NCI-H2227 treated with DMSO at 0.1 percent for 48 hours (cell line): ENCODE measurements at regions not wholly inside any gene's neighbourhood (a gene's known extent, or its start where the extent isn't known, plus 50 kb on each side); places are given as distances from the start of the nearest gene placed in this dataset.
A peak's percentile ranks its signal among the peaks of the same experiment; 100 is the strongest.

Experiments
- DNase-seq: peaks from one replicate; lab custom pipeline; 2025; lab: John Stamatoyannopoulos, UW

DNA sequence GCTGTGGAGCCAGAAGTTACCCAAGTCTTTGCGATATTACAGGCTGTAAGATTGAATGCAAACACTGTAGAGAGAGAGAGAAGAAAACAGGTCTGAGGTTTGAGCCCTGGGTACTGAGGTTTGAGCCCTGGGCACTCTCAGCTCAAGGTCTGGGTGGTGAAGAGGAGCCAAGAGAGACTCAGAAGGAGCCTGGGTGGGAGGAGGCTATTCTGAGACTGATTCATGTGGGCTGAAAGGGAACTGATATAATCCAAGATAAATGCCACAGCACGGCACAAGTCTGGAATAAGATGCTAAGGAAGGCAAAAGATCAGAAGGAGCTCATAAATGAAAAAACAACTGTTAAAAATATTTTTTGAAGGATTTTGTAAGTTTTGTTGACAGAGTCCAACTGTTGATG is 407.6 kb upstream of the HS6ST1 start:
- DNase-seq, result no peak

DNA sequence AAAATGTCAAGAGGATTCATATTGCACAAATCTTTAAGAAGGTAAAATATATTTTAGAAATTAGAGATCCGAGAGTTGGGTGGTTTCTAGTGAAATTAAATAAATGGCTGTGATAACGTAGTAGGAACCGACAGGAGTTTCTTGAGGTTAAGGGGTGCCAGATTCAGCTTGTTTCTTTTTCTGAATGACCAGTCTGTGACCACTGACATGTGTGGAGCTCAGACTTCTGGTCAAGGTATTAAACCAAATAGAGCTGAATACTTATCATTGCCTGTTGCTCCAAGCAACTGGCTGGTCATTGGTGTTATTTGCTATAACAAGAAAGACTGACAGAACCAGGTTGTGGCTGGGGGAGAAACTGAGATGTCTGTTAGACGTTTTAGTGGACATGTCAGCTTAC is 408.2 kb upstream of the HS6ST1 start:
- DNase-seq, result no peak

DNA sequence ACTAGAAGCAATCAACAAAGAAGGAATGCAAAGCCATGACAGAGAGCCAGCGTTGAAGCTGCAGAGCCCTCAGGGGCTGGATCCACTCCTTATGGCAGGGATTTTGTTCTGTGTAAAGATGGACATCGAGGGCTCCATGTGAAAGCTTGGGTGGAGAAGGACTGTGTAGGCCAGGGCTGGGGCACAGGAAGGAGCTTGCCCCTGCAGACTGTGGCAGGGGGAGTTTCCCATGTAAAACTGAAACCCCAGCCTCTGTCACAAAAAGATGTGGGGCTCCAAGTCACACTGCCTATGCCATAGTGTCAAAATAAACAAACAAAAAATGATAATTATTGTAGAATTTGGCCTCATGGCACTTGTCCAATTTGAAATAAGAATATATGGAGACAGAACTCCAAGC is 408.7 kb upstream of the HS6ST1 start:
- no peak for DNase-seq

DNA sequence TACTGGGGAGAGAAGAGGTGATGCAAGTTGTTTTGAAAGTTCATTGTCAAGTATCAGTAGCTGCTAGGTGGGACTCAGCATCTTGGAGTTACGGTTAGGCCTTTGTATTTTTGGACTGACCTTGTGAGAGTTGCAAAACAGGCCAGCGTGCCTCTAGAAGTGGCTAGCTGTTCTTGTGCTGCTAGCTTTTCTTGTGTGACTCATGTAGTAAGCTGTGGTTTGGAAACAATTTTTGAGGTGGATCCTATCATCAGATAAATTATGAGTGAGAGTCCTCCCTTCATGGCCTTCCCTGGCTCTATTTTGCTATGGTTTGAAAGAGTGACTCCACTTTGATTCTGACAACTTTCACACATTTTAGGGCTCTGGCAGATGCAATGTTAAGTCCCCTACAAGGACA is 409.2 kb upstream of the HS6ST1 start:
- no peak for DNase-seq

DNA sequence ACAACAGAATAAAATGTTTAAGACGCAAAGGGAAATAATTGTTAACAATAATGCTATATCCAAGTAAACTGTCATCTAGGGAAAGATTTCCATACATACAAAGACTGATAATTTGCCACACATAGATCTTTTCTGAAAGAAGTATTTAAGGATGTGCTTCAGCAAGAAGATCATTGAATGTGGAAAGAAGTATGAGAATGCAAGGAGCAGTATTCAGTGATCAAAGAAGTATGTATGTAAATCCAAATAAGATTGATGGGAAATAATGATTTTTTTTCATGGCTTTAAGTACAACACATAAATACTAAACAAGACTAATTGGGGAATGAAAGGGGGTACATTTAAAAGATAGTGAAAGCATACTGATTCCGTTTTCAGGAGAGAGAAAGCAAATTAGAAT is 410.4 kb upstream of the HS6ST1 start:
- DNase-seq, result no peak

DNA sequence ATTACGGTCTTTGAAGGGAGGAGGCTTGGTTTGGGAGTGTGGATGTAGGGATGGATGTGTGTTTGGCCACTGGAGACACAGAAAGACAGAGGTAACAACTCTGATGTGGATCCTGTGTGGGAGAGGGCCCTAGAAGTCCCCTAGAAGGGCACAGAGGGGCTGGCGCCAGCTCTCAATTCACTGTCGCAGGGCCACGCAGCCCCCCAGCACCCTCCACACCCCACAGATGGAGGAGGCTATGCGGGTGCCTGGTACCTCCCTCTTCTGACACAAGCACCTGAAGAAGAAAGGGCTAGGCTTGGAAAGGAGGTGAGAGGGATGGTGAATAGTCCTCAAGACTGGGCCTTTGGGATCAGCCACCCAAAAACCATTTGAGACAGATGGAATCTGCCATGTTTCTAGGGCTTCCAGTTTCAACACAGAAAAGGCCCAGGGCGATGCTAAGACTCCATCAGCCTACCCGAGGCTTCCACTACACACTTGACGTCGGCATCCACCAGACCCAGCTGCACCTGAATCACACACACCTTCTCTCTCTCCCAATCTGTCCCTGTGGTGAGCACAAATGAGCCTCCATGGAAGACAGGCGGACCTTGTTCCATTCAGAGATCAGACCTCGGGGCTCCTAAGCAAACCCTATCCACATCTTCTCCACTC is 413.5 kb upstream of the HS6ST1 start:
- DNase-seq, result no peak

DNA sequence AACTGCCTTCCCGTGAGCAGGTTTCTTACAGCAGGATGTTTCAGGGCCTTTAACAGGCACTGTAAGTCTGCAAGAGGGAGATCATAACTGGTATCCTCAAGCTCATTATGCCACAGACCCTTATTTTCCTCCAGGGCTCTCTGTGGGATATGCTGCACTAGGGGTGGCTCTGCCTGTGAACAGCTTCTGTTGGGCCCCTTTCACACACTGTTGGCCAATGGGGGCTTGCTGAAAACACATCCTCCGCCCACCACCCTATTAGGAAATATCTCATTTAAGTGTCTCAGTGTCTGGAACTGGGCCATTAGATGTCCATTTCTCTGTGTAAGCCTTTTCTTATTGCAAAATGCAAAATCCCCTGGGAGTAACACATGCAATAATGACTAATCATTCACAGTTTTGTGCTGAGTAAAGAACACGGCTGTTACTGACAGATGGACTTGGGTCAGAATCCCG is 414.3 kb upstream of the HS6ST1 start:
- no peak for DNase-seq

DNA sequence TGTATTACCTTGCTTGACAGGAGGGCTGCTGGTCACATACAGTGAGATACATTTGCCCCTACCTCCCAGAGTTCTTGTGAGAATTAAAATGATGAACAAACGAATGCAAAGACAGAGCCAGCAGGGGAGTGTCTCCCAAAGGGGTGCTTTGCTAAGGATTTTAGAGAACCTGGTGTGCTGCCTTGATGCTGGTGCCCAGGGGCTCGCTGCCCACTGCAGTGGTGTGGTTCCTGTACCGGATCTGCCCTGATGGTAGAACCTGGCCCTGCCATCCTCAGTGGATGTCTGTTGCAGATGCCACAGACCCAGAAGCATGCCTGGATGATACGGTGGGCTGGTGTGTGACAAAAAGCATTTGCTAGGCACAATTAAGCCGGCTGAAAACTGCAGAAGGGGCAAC is 414.8 kb upstream of the HS6ST1 start:
- DNase-seq, result no peak

DNA sequence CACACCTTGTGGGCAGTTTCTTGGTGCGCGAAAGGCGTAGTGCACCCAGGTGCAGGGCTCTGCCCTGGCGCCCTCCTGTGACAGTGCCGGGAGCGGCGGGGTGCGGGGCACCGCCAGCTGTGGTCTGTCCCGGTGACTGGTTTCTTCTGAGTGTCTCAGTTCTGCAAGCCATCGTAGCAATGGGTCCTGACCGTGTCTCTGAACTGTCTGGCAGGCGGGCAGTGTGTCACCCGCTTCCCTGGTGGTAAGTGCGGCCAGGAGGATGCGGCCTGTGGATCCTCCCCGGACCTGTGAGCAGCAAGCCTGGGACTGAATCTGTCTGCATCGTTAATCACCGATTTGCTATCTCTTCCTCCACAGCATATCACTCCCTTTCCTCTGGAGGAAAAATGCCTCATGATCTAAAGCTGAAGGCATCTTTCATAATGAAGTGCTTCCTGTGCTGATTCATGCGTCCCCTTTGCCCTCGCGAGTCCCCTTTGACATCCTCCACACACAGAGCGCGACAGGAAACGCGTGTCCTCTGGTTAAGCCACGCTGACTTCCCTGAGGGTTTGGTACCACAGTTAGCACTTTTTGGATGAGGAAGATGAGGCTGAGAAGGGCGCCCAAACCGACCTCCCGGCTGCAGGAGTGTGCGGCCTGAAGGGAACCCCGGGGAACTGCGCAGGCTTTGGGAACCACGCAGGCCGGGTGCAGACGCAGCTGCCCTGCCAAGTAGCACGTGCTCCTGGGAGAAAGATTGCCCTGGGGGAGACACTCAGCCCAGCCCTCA is 416.0 kb upstream of the HS6ST1 start:
- DNase-seq, result no peak

DNA sequence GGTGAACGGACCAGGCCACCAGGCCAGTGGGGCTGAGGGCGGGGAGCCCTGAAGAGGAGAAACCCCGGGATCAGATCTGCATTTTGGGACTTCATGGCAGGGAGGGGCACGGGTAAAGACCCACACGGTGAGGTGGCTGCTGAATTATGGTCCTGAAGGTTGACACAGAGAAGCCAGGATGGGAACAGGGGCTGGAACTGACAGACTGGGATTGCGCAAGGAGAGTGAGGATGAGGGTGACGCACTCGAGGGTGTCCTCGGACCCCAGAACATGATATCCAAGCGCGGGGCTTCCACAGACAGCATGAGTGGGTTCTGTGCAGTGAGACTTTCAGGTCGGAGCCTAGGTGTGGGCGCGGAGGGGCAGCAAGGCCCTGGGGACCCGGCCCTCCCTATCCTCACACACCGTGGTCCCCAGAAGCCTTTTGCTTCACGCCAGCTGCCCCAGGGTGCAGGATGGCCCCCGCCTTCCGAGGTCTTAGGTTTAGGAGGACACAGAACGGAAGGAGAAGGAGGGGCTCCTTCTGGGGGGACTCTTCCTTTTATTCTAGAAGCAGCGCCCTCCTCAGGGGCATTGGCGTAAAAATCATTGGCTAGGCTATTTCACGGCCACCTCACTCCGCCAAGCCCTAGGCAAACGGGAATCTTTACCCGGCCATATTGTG is 416.8 kb upstream of the HS6ST1 start:
- no peak for DNase-seq

DNA sequence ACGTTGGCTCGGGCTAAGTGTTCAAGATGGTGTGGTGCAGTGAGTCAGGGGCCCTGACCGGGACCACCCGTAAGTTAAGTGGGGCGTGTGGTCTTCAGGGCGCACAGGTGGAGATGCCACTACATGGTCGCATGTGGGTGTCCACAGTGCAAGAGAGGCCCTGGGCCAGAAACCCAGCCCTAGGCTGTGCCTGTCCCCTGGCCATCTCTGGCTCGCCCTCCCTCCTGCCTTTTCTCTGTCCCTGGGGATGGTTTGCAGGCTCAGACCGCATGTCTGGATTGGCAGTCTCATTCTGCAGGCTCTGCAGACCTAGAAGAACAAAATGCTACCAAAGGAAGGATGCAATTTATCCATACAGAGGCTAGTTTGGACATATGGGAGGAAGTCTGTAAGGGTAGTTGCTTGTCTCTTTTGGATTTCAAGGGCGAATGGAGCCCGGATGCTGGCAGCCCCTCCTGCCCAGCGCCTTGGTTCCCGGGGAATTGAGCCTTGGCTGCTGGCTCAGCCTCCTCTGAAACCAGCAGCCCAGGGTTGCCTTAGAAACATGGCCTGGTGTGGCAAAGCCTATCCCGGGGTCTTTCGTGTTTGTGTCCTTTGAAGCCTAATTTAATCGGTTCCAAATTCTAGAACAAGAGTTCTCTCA is 417.5 kb upstream of the HS6ST1 start:
- no peak for DNase-seq

DNA sequence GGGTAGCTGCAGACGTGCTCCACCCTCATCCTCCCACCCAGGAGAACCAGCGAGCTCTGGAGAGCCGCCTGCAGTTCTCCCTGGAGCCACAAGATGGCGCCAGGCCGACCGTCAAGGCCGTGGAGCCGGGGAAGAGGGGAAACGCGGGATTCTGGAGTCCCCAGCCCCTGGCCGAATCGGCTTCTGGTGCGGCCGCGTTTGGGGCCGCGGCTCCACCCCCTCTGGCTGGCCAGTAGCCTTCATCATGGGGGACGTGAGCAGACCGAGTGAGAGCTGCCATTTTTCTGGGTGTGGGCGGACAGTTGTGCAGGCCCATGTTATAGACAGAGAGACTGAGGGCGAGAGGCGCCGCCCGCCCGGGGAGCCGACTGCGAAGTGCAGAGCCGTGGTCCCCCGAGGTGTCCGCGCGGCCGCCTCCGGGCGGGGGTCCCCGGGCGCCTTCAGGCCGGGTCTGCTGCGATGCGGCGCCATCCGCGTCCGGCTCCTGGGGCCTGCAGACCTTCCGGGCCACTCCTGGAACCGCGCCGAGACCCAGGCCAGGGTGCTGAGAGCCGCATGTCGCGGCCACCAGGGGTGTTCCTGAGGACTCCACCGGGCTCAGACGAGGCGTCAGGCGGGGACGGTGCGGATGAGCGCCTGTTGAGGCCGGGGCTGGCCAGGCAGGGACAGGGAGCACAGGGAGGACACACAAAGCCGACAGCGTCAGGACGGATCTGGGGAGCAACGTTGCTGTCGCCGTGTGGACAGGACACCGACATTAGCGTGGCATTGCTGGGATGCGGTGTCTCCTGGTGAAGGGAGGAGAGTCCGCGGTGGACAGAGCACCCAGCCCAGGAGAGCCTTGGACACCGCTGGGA is 418.2 kb upstream of the HS6ST1 start:
- peak; percentile 83 for DNase-seq

DNA sequence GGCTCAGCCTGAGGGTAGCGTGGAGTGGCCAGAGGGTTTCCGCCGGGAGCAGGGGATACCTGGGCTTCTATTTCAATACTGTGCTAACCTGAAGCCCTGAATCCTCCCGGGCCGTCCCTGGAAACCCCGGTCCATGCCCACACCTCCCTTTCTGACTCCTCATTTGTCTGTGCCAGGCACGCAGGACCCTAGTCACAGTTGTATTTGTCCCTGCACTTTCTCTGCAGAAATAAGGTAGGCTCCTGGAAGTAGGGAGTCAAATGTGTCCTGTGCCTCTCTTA is 418.8 kb upstream of the HS6ST1 start:
- DNase-seq, result no peak

DNA sequence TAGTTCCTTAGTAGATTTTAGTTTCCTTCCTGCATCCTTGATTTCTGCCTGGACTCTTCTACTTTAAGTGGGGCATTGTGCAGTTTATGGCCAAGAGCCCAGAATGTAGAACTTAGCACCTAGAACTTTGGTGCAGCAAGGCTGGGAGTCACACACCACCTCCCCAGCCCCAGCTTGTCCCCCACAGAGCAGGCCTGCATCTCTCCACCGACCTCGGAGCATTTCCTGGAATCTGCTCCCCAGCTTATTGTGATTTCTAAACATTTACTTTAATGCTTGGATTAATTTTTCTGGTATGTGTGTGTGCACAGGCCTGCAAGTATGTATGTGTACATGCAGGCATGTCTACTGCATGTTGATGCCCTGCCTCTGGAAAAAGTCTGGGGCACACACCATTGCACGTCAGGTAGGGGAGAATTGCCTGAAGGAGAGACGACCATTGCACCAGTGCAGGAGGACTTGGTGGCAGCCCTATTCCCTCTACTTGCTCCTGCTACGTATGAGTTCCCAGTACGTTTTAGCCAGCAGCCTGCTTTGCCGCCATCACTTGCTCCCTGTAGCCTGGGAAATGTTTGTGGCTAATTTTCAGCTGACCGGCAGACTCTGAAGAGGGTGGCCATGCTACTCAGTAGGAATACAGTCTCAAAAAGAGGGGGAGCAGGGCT is 419.9 kb upstream of the HS6ST1 start:
- no peak for DNase-seq

DNA sequence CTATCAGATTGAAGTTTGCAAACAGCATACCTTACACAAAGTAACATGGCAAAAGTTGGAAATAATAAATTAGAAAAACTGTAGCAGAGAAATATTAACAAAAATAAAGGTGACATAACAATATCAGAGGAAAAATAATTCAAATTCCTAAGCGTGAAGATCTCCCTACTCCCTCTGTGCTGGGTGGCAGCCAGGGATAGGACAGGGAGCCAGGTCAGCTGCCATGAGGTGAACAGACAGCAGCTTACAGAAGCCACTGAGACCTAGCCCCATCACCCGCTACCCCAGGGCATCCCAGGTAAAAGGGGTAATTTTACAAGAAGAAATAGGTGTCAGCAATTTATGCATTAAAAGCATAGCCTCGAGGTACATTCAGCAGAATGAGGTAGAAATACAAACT is 423.8 kb upstream of the HS6ST1 start:
- no peak for DNase-seq

DNA sequence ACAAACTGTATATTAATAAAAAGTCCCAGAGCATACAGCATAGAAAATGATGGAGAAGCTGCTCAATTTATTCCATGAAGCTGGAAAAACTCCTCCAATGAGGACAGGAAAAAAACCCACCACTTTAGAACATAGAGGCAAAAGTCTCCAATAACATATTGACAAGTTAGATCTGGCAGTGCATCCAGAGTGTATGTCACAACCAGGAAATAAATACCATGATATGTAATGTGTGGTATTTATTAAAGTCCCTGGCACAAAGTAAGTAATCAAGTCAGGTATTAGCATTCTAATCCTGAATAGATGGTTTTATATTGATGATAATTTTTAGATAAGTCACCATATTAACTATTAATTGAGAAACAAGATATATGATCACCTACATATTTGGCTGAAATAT is 427.3 kb upstream of the HS6ST1 start:
- no peak for DNase-seq

DNA sequence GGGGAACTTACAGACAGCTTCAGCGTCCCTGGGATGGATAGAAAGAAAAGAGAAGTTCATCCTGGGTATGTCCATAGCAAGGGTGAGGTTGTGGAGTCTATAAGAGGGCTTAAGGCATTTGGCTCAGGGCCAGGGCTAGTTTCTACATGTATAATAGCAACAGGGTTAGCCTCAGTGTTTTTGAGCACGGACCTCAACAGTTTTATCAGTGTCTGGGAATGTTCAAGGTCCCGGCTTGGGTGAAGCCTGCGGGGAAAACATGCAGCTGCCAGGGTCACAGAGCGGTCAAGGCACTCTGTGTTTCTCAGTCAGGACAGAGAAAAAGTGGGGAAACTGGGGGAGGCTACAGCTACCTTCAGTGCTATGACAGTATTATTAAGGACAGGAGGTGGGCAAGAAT is 427.7 kb upstream of the HS6ST1 start:
- DNase-seq, result no peak

DNA sequence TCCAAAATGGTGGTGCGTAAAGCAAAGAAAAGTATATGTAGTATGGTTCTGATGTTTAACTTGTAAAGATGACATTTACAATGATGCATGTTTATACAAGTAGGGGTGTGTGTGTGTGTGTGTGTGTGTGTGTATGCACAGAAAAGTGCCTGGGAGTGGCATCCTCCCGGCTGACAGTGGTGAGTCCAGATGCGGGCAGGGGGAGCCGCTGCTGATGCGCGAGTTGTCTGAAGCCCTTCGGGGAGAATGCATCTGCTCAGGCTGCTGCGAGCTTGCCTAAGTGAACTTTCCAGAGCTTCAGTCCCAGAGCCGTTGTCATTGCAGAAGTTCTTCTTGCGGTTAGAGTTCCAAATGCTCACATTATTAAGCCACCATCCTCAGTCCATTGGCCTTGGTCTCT is 429.7 kb upstream of the HS6ST1 start:
- DNase-seq, result no peak

DNA sequence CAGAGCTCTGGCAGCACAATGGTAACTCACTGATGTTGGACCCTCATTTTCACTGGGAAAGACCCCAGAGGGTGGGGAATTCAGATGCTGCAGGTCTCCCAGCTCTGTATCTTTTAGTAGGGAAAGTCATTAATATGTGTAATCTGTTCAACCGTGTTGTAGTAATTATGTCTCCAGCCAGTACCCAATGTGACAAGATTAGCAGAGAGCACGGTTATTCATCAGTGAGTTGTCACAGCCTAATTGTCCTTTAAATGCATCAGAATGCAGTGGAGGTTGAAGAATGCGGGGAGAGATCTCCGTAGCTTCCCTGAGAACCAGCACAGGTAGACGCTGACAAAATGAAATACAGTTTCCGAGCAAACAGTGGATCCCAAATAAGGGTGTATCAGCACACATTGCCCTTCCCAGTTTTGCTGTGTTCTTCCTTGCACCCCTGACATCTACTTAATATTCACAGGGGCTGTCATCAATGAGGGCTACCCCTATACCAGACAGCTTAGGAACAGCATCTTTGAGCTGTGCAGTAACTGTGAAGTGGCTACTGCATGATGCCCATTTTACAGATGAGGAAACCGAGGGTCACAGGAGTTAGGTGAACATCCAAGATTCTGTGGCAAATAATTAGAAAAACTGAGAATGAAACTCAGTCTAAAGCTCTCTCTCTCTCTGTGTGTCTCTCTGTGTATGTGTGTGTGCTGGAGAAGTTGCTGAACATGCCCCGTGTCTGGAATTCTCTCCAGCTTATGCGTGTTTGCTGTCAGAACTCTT is 430.4 kb upstream of the HS6ST1 start:
- DNase-seq, result no peak

DNA sequence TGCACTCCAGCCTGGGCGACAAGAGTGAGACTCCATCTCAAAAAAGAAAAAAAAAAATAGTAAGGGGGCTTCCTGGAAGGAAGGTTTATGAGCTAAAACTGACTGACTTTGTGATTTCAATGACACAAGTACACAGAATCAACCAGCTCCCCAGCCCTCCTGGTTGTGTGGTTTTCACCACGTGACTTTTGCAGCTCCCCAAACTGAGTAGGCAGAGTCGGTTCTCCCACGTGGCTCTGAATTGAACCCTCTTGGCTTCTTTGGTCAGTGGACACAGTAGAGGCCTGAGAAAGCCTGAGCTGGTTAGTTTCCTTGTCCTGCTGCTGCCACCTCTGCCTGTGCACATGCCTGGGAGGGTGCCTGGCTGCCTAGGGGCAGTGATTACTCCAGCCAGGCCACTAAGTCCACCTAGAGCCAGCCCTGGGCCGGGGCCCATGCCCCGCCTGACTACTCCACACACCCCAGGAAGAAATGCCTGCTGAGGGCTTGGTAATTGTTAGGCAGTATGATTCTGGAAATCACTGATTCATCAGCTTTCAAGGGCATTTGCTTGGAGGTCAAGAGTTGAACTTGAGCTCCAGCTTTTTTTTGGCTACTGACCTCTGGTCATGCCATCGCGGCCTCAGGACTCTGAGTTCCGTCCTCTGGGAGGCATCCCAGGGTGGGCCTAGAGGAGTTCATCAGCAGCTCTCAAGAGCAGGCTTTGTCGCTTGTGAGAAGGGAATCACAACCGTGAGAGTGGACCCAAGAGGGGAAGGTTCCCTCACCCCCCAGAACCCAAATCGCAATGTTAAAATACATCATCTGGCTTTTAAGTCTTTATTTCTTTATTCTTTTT is 431.9 kb upstream of the HS6ST1 start:
- no peak for DNase-seq
